GDM1 (cell line): ENCODE measurements at regions not wholly inside any gene's neighbourhood (a gene's known extent, or its start where the extent isn't known, plus 50 kb on each side); places are given as distances from the start of the nearest gene placed in this dataset.

Source experiments
- DNase-seq: peaks from one replicate; lab custom pipeline; 2025; lab: John Stamatoyannopoulos, UW

DNA sequence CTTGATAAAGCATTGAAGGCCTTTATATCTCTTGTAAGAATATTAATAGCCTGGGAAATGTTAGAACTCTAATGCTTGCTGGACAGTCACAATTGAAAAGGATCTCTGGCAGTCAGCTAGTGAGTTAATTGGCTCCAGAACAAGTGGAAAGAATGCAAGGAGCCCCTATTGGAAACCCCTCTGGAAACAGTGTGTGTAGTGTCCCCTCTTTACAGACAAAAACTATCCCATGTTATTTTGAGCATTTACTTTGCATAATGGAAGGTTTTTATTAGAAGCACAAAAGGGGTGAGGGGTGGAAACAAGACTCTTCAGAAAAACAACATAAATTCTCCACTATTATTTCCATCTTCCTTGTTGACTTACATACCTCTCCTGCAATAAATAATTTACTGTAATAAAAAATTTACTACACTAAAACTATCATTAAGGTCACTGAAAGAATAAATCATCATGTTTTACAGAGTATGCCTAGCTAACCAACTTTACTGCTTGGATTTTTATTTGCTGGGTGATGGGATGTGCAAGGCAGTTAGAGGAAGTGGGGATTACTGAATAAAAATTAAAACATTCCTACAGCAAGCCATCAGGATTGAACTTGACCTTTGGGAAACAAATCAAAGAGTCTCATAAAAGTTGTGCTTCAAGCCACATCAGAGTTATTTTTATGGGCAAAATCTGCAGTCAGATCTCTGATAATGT, 610.4 kb downstream of the TBC1D4 start:
- no peak for DNase-seq

DNA sequence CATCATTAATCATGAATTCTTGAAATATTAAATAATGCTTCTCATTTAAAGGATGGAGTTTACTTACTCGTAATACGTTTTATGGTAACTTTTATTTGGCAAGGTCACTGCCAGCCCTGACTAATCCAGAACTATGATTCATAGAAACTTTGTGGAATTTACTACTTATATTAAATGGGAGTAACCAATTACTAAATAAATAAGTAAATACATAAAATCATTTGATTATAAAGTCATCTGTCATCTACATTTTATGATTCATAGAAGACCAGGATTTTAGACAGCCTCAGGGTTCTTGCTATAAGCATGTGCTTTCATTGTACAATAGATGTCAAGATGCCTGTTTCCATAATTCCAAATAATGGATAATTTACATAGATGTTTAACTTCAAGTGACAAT, 611.1 kb downstream of the TBC1D4 start:
- DNase-seq, result no peak

DNA sequence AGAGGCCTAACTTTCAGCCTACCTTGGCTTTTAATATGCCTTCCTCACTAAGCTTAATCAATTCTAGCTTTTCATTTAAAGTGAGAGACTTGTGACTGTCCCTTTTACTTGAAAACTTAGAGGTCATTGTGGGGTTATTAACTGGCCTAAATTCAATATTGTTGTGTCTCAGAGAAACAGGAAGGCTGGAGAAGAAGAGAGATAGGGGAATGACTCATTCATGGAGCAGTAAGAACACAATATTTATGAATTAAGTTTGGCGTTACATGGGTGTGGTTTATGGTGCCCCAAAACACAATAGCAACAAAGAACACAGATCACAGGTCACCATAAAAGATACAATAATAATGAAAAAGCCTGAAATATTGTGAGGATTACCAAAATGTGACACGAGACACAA, 612.1 kb downstream of the TBC1D4 start:
- no peak for DNase-seq

DNA sequence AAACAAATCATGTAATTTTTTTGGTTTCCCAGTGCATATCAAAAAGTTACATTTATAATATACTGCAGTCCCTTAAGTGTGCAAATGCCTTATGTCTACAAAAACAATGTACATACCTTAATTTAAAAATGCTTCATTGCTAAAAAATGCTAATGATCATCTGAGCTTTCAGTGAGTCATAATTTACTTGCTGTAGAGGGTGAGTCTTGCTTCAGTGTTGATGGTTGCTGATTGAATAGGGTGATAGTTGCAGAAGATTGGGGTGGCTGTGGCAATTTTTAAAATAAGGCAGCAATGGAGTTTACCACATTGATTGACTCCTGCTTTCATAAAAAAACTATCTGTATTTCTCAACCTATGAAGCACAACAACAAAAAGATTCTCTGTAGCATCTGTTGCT, 613.9 kb downstream of the TBC1D4 start:
- no peak for DNase-seq

DNA sequence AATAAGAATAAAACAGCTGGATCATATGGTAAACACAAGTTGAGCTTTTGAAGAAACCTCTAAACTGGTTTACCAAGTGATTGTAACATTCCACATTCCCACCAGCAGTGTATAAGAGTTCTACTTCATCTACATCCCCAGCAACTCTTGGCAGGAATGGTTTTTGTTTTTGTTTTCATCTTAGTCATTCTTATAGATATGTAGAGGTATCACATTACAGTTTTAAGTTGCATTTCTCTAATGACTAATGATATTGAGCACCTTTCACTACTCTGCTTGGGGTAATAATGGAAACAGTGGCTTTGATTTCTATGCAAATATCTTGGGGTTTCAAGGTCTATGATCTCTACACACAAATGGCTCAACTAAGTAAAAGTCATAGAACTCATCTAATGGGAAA, 614.5 kb downstream of the TBC1D4 start:
- no peak for DNase-seq

DNA sequence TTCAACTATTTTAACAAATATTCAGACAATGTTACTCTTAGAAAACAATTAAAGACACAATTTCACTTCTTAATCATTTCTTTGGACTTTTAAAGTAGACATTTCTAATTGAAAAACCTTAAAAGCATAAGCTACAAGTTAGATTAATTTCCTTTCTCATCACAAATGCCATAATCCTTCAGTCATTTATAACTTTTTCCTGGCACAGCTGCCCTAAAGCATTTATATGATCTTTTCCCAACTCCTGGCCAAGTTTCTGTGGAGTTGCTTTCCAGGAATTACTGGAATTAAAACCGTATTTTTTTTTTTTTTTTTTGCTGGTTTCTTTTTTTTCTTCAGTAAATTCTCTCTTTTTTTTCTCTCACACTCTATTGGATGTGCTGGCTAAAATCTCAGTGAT, 615.9 kb downstream of the TBC1D4 start:
- DNase-seq, result no peak

DNA sequence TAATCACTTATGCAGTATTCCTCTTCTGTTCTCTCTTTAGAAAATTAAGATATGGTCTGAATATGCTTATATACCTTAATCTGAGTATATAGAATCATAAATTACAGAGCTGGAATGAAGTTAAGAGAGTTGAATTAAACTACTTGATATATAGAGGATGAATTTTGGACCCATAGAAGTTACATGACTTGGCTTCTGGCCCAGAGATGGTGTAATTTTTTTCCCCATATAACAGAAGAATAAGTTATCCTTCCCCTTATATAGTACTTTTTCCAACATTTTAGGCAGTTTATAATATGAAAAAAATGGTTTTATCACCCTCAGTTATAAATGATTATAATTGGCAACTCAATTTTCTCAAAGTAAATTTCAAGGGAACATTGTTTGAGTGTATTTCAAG, 616.3 kb downstream of the TBC1D4 start:
- DNase-seq, result no peak

DNA sequence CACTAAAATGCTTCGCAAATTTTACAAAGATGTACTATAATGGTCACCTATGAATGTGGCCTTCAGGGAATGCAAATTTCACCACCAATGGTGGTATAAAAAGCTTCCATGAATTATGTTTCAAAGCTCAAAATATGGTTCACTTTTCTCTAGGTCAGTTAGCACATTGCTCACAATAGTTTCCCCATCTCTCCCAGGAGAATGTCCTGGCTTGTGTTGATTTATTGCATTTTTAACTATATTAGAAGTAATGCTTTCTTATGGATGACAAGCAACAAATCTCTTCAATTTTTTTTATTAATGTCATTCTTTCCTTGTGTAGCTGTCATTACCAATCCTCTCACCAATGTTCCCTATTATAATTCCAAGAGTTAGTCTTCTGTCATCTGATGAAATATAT, 621.2 kb downstream of the TBC1D4 start:
- DNase-seq, result no peak

DNA sequence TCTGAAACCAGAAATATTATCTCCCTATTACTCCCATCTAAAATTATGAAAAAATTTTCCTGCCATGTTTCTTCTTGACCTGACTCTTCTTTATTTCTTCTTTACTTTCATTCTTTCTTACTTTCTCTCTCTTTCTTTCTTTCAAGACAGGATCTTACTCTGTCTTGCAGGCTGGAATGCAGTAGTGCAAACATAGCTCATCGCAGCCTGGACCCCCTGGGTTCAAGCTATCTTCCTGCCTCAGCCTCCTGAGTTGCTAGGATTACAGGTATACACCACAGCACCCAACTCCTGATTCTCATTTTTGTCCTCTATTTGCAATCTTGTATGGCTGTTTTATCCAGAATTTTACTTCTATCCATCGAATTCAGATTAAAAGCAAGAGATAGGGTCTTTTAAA, 631.1 kb downstream of the TBC1D4 start:
- no peak for DNase-seq

DNA sequence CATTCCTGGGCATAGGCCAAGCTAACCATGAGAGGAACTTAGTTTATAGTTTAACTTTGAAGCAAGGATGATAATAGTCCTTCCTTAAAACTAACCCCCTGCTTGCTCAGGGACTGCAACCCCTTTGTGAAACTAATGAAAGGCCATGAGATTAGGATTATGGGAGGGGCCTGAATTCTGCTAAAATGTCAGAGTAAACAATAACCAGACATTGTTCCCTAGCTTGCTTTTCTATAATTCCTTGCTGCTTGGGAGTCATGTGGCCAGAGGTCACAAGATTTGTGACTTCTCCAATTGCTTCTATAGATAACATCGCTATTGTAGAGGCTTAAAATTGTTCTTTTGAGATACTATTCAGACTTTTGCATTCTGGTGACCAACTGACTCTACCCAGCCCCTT, 634.0 kb downstream of the TBC1D4 start:
- DNase-seq, result no peak

DNA sequence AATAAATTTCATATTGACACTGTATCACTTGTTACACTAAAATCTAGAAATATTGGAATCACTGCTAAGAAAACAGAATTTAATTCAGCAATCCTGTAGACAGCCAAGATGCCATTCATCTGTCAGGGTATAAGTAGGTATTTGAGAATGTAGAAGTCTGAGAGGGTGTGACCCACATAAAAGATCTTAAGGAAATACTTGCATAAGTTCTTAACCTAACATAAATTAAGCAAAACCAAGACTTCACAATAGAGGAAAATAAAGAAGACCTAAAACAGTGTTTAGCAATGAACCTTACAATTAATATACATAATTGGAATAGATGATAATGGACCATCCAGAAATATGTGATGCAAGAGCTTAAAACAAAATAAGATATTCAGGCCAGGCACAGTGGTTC, 636.2 kb downstream of the TBC1D4 start:
- DNase-seq, result no peak

DNA sequence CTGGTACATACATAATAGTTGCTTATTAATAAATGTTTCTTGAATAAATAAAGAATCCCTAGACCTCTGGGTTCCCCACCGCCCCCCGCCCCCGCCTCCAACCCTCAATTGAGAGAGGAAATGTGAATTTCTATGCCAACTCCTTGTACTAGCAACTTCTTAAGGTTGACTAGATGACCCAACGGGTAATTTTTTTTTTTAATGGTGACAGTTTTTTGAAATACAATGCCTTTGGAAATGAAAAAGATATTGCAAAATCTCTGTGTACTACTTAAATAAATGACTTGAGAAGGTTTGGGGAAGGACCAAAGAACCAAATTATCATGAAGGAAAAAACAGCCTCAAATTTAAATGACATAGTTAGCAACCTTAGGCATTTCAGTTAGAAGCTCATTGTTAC, 640.3 kb downstream of the TBC1D4 start:
- no peak for DNase-seq

DNA sequence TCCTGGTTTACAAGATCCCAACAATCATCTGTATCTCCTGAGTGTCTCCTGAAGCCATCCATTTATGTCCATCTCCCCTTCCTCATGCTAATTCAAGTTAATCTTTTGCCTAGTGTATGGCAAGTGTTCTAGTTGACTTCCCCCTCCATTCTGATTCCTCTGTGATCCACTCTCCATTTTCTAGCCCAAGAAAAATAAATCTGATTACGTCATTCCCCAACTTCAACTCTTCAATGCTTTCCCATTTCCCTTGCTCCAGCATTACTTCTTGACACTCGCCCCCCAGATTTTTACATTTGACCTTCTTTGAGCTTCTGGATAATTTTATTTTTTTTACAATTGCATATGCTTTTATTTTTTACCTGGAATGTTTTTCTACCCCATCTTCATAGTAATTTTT, 640.8 kb downstream of the TBC1D4 start:
- DNase-seq, result no peak

DNA sequence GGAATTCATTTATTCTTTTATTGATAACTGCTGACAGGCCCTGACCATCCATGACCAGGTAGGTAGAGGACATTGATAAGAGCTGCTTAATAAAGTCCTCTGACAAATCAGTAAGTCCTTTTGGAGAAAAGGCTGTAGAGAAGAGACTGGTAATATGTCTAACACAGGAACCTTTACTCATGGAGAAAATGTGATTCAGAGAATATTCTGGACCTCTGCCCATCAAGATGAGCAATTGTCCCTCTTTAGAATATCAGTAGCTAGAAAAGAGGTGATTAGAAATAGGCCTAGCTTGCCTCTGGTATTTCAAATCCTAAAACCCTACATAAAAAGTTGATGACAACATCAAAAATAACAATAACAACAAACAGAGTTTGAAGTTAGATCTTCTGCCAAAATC, 642.3 kb downstream of the TBC1D4 start:
- DNase-seq, result no peak

DNA sequence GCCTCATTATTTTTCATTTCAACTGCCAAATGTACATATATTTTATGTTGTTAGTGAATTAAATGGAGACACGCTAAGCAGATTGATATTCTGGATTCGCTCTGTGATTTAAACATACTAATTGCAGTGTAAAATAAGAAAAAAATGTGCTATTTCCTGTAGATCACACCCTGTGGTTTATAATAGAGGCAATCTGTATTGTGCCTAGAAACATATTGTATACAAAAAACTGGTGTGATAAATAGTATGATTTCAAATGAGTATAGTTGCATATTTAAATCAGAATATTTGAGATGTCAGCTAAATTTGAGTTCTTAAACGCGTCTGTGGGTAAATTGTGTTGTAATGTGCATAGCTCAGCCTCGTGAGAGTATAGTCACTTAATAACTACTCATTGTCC, 643.9 kb downstream of the TBC1D4 start:
- no peak for DNase-seq

DNA sequence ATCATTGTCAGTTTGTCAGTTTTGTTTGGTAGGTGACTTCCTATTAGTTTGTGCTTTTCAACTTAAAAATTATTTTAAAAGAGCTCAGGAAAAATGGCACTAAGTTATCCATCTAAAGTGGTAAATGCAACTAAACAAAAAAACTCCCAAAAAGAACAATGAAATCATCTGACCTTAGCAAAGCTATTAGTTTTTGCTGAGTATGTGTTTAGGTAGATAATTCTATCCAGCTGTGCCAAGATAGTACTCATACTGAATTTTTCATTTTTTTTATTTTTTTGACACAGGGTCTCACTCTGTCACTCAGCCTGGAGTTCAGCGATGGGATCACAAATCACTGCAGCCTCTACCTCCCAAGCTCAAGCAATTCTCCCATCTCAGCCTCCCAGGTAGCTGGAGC, 645.3 kb downstream of the TBC1D4 start:
- no peak for DNase-seq

DNA sequence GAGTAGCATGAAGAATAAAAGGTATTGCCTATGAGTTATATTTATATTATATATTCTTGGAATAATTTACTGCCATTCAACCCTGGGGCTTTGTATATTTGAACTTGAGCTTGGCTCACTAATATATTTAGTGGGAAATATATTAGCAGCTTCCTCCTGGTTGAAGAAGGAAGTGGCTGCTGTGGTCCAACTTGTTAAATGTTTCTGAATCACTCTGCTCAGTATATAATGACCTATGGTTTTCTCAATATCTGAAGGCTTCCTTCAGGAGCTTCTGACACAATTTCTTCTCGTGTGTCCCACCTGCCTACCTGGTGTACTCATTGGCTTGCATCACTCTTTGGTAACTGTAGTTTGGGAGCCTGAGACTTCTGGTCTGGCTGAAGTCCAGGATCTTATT, 646.4 kb downstream of the TBC1D4 start:
- no peak for DNase-seq

DNA sequence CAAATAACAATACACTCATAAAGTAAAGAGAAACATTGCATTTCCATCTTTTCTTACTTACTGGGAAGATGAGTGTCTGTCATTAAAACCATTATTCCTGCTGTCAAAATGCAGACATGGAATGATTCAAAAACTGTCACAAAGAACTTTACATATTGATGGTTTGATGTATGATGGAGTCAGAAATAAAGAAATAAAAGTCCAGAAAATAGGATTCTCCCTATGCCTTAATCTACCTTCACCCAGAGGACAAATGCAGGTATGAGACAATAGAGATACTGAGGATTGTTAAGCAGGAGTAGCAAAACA, 656.1 kb downstream of the TBC1D4 start:
- DNase-seq, result no peak

DNA sequence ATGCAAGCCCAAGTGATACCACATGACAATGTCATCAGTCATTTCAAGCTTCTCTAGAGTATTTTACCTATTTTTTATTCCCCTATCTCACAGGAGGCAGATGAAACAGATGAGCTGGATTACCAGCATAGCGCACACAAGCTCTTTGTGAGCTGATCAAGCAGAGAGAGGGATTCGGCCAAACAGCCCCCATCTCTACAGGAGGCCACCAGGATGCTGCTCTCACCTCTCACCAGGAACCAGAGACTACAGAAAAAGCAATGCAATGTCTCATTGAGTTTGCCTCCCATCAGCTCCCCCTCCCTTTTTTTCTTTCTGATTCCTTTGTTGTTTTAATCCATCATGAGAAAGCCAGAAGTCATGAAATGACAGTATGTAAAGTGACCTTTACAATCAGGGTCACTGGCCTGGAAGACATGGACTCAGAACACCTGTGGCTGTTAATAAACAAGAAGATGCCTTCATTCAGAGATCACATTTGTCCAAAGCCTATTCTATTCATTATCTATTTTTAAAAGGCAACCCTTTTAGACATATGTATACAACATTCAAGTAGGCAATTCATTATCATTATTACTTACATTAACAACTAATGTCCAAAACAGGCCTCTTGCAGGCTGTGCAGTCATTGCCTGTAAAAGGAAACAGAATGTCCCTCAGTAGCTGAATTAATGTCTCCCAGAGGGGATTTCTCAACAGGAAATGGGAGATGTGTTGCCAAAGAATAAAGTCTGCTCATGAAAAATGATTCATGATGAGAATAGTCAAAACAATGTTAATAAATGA, 656.6 kb downstream of the TBC1D4 start:
- DNase-seq, result no peak

DNA sequence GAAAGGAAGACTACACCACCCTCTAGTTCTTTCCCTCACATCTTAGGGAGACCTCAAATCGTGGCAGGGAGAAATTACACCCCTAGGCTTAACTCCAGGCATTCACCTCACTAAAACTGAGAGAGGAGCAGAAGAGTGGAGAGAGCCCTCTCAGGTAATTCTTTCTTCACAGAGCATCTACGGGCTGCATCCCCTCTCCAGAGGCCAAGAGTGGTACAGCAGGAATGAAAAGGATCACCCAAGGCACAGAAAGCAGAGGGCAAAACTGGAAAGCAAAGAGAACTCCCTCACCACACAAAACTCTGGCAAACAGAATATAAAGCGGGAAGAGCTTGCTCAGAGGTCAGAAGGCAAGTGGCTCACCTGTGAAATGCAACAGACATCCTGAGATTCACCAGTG, 661.2 kb downstream of the TBC1D4 start:
- no peak for DNase-seq

DNA sequence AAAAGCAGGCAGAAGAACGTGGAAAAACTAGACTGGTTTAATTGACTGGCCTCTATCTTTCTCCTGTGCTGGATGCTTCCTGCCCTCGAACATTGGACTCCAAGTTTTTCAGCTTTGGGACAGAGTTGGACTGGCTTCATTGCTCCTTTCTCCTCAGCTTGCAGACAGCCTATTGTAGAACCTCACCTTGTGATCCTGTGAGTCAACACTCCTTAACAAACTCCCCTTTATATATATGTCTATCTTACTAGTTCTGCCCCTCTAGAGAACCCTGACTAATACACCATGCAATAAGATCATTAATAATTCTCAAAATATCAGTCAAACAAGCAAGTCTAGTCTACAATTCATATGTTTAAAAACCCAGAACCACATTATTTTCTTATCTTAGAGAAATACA, 662.4 kb downstream of the TBC1D4 start:
- no peak for DNase-seq

DNA sequence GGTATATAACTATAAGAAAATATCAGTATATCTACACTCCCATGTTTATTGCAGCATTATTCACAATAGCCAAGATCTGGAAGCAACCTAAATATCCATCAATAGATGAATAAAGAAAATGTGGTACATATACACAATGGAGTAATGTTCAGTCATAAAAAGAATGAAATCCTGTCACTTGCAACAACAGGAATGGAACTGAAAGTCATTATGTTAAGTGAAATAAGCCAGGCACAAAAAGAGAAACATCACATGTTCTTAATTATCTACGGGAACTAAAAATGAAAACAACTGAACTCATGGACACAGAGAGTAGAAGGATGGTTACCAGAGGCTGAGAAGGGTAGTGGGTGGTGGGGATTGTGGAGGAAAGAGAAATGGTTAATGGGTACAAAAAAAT, 665.2 kb downstream of the TBC1D4 start:
- no peak for DNase-seq

DNA sequence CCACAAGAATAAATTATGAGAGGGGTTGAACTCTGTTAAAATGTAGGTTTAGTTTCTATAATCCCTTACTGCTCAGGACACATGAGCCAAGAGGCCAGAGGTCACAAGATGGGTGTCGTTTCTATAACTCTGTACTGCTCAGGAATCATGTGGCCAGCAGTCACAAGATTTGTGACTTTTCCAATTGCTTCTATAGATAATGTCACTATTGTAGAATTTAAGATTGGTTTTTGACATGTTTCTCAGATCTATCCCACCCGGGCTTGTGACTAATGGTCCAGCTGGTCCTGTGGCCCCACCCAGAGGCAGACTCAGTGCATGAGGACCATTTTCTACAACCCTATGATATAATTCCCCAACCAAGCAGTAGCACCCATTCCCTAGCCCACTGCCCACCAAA, 662.0 kb upstream of the KLF12 start:
- no peak for DNase-seq

DNA sequence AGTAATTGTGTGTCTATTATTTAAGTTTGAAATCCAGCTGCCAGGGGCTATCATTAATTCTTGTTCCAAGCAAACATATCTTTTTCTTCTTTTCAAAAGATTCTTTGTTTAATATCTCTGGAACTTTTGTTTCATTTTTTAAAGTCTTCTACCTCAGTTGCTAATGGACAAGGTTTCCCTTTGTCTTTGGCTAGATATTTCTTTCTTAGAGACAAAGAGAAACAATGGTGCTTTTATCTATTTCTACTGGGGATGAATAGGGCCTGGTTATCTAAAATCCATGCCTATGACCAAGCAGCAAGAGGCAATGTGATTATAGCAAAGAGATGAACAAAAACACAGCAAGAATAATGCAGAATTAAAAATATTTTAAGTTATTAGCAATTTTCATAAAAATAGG, 661.3 kb upstream of the KLF12 start:
- no peak for DNase-seq
